ENCODE measurements at regions not wholly inside any gene's neighbourhood (a gene's known extent, or its start where the extent isn't known, plus 50 kb on each side); places are given as distances from the start of the nearest gene placed in this dataset.

GRCh38 chr2:217477583-217477982 is 525.2 kb downstream of the TNS1 start:
- no peak for TF ChIP-seq EZH2 (IDR thresholded peaks at IDR 0.05; ENCODE audit: low read depth, unreplicated experiment)
- peak; percentile 26 to 58; a peak in 3 of 4 replicates for TF ChIP-seq CTCF (conservative IDR thresholded peaks at IDR 0.05; ENCODE audit: low read depth in 2 of 2)
- TF ChIP-seq EZH2phosphoT487 (IDR thresholded peaks at IDR 0.05; ENCODE audit: unreplicated experiment), result no peak
- TF ChIP-seq JUNB (IDR thresholded peaks at IDR 0.05; ENCODE audit: unreplicated experiment), result no peak
- no peak for TF ChIP-seq REST (IDR thresholded peaks at IDR 0.05; ENCODE audit: unreplicated experiment)
